RKO (cell line): ENCODE measurements at regions not wholly inside any gene's neighbourhood (a gene's known extent, or its start where the extent isn't known, plus 50 kb on each side); places are given as distances from the start of the nearest gene placed in this dataset.

Source experiments
- DNase-seq: peaks from one replicate; pipeline ENCODE4 v3.0.0-alpha.2; 2016; ENCODE audit warnings: low spot score

- DNase-seq, result no peak
These were observed 565.8 kb upstream of the MGMT start for GRCh38 chr10:128901236-128901635.

- DNase-seq, result no peak
These were observed 564.9 kb upstream of the MGMT start for GRCh38 chr10:128902031-128902710.

GRCh38 chr10:128907155-128907941, 559.7 kb upstream of the MGMT start:
- no peak for DNase-seq

- DNase-seq, result no peak
These were observed 558.9 kb upstream of the MGMT start for GRCh38 chr10:128908099-128908498.

GRCh38 chr10:128908499-128908898, 558.5 kb upstream of the MGMT start:
- no peak for DNase-seq

- DNase-seq, result no peak
These were observed 554.3 kb upstream of the MGMT start for GRCh38 chr10:128912568-128913311.

GRCh38 chr10:128914681-128915080, 552.4 kb upstream of the MGMT start:
- no peak for DNase-seq

- no peak for DNase-seq
These were observed 551.4 kb upstream of the MGMT start for GRCh38 chr10:128915630-128916029.

- no peak for DNase-seq
These were observed 550.7 kb upstream of the MGMT start for GRCh38 chr10:128916383-128916782.

GRCh38 chr10:128921389-128922022, 545.5 kb upstream of the MGMT start:
- no peak for DNase-seq

- DNase-seq, result no peak
These were observed 544.9 kb upstream of the MGMT start for GRCh38 chr10:128922172-128922571.

GRCh38 chr10:128922619-128923196, 544.3 kb upstream of the MGMT start:
- no peak for DNase-seq

GRCh38 chr10:128924918-128925317, 542.1 kb upstream of the MGMT start:
- DNase-seq, result no peak

- no peak for DNase-seq
These were observed 540.3 kb upstream of the MGMT start for GRCh38 chr10:128926711-128927110.

GRCh38 chr10:128927497-128928161, 539.4 kb upstream of the MGMT start:
- no peak for DNase-seq

GRCh38 chr10:128928231-128928836, 538.7 kb upstream of the MGMT start:
- no peak for DNase-seq

- DNase-seq, result no peak
These were observed 537.9 kb upstream of the MGMT start for GRCh38 chr10:128929131-128929530.

GRCh38 chr10:128929767-128930166, 537.3 kb upstream of the MGMT start:
- DNase-seq, result no peak

GRCh38 chr10:128930515-128930914, 536.5 kb upstream of the MGMT start:
- no peak for DNase-seq

GRCh38 chr10:128932071-128932820, 534.8 kb upstream of the MGMT start:
- DNase-seq, result no peak
